ENCODE measurements at regions not wholly inside any gene's neighbourhood (a gene's known extent, or its start where the extent isn't known, plus 50 kb on each side); places are given as distances from the start of the nearest gene placed in this dataset.

- Histone ChIP-seq H3K18ac (ENCODE audit: low read length) (no peak overlapping the region), H2BK5ac (ENCODE audit: low read depth, low read length, poor library complexity) (no peak overlapping the region), H2BK120ac (ENCODE audit: insufficient read depth, low read length, poor library complexity) (no peak overlapping the region), H3K14ac (ENCODE audit: low read length) (no peak overlapping the region), H2BK12ac (ENCODE audit: low read length) (no peak overlapping the region), H4K8ac (ENCODE audit: low read depth, low read length) (no peak overlapping the region), H3K23ac (ENCODE audit: low read length) (no peak overlapping the region), H2AK5ac (ENCODE audit: low read length) (no peak overlapping the region), H4K12ac (ENCODE audit: low read depth, low read length) (no peak overlapping the region), H3K4ac (ENCODE audit: low read depth, low read length) (no peak overlapping the region), H3K79me1 (ENCODE audit: low read length) (no peaks in the 10 kb centered on the region), H3K9me3 (ENCODE audit: insufficient read depth, low read depth, low read length) (no peaks in the 10 kb centered on the region), H3K36me3 (ENCODE audit: control insufficient read depth in 1 of 2, insufficient read depth in 2 of 2, low read length in 2 of 2) (no peaks in the 10 kb centered on the region), H2AFZ (ENCODE audit: insufficient read depth, low read length, poor library complexity) (no peak overlapping the region), H3K4me2 (ENCODE audit: low read length) (no peak overlapping the region), H3K27me3 (ENCODE audit: insufficient read depth, low read length) (no peaks in the 10 kb centered on the region), H3K4me3 (ENCODE audit: low read depth, low read length) (no peak overlapping the region), H3K9ac (ENCODE audit: low read length) (no peak overlapping the region), H3K4me1 (ENCODE audit: control insufficient read depth in 1 of 2, insufficient read depth in 2 of 2, low read length in 2 of 2) (no peaks in the 10 kb centered on the region), H3K79me2 (ENCODE audit: control insufficient read depth, insufficient read depth, low read length, poor library complexity) (no peaks in the 10 kb centered on the region), H3K27ac (ENCODE audit: low read depth, low read length) (no peak overlapping the region), H4K91ac (ENCODE audit: low read depth, low read length) (no peak overlapping the region)
- no peak for DNase-seq
- WGBS (ENCODE audit: extremely low coverage, insufficient coverage, insufficient read length), result no CpG with 5 or more reads among the region's 2 CpGs
Measured at GRCh38 chr2:57160976-57161375, 885.6 kb upstream of the VRK2 start.

- no peaks in the 10 kb centered on the region for H3K79me2 ChIP-seq (ENCODE audit: control insufficient read depth, insufficient read depth, low read length, poor library complexity)
- H4K8ac ChIP-seq (ENCODE audit: low read depth, low read length), result no peak overlapping the region
- no CpG with 5 or more reads among the region's 1 CpG for WGBS (ENCODE audit: extremely low coverage, insufficient coverage, insufficient read length)
- no peak overlapping the region for H2AK5ac ChIP-seq (ENCODE audit: low read length)
- no peak overlapping the region for H2BK12ac ChIP-seq (ENCODE audit: low read length)
- H3K4me2 ChIP-seq (ENCODE audit: low read length), result no peak overlapping the region
- no peak overlapping the region for H3K4ac ChIP-seq (ENCODE audit: low read depth, low read length)
- H3K9ac ChIP-seq (ENCODE audit: low read length), result no peak overlapping the region
- no peak overlapping the region for H3K14ac ChIP-seq (ENCODE audit: low read length)
- H3K36me3 ChIP-seq (ENCODE audit: control insufficient read depth in 1 of 2, insufficient read depth in 2 of 2, low read length in 2 of 2), result no peaks in the 10 kb centered on the region
- H3K27ac ChIP-seq (ENCODE audit: low read depth, low read length), result no peak overlapping the region
- H3K79me1 ChIP-seq (ENCODE audit: low read length), result no peaks in the 10 kb centered on the region
- DNase-seq, result no peak
- no peak overlapping the region for H3K4me3 ChIP-seq (ENCODE audit: low read depth, low read length)
- no peaks in the 10 kb centered on the region for H3K4me1 ChIP-seq (ENCODE audit: control insufficient read depth in 1 of 2, insufficient read depth in 2 of 2, low read length in 2 of 2)
- no peak overlapping the region for H3K18ac ChIP-seq (ENCODE audit: low read length)
- no peaks in the 10 kb centered on the region for H3K9me3 ChIP-seq (ENCODE audit: insufficient read depth, low read depth, low read length)
- no peak overlapping the region for H4K91ac ChIP-seq (ENCODE audit: low read depth, low read length)
- H2BK5ac ChIP-seq (ENCODE audit: low read depth, low read length, poor library complexity), result no peak overlapping the region
- no peak overlapping the region for H3K23ac ChIP-seq (ENCODE audit: low read length)
- no peak overlapping the region for H4K12ac ChIP-seq (ENCODE audit: low read depth, low read length)
- H2AFZ ChIP-seq (ENCODE audit: insufficient read depth, low read length, poor library complexity), result no peak overlapping the region
- no peak overlapping the region for H2BK120ac ChIP-seq (ENCODE audit: insufficient read depth, low read length, poor library complexity)
- H3K27me3 ChIP-seq (ENCODE audit: insufficient read depth, low read length), result no peaks in the 10 kb centered on the region
Measured at GRCh38 chr2:57177176-57177575, 869.4 kb upstream of the VRK2 start.

GRCh38 chr2:57180042-57180567 lies 866.5 kb upstream of the VRK2 start:
- H3K36me3 ChIP-seq (ENCODE audit: control insufficient read depth in 1 of 2, insufficient read depth in 2 of 2, low read length in 2 of 2), result no peaks in the 10 kb centered on the region
- no peak overlapping the region for H3K14ac ChIP-seq (ENCODE audit: low read length)
- H3K9me3 ChIP-seq (ENCODE audit: insufficient read depth, low read depth, low read length), result no peaks in the 10 kb centered on the region
- no peak overlapping the region for H3K4me2 ChIP-seq (ENCODE audit: low read length)
- no peak overlapping the region for H3K9ac ChIP-seq (ENCODE audit: low read length)
- no peak overlapping the region for H2BK5ac ChIP-seq (ENCODE audit: low read depth, low read length, poor library complexity)
- no peak overlapping the region for H4K12ac ChIP-seq (ENCODE audit: low read depth, low read length)
- no peak for DNase-seq
- no peak overlapping the region for H3K4ac ChIP-seq (ENCODE audit: low read depth, low read length)
- H2BK12ac ChIP-seq (ENCODE audit: low read length), result no peak overlapping the region
- no peak overlapping the region for H3K4me3 ChIP-seq (ENCODE audit: low read depth, low read length)
- H4K91ac ChIP-seq (ENCODE audit: low read depth, low read length), result no peak overlapping the region
- no peaks in the 10 kb centered on the region for H3K79me1 ChIP-seq (ENCODE audit: low read length)
- H2BK120ac ChIP-seq (ENCODE audit: insufficient read depth, low read length, poor library complexity), result no peak overlapping the region
- H3K4me1 ChIP-seq (ENCODE audit: control insufficient read depth in 1 of 2, insufficient read depth in 2 of 2, low read length in 2 of 2), result no peaks in the 10 kb centered on the region
- H3K23ac ChIP-seq (ENCODE audit: low read length), result no peak overlapping the region
- H2AK5ac ChIP-seq (ENCODE audit: low read length), result no peak overlapping the region
- H2AFZ ChIP-seq (ENCODE audit: insufficient read depth, low read length, poor library complexity), result no peak overlapping the region
- no peaks in the 10 kb centered on the region for H3K27me3 ChIP-seq (ENCODE audit: insufficient read depth, low read length)
- no peaks in the 10 kb centered on the region for H3K79me2 ChIP-seq (ENCODE audit: control insufficient read depth, insufficient read depth, low read length, poor library complexity)
- H4K8ac ChIP-seq (ENCODE audit: low read depth, low read length), result no peak overlapping the region
- no peak overlapping the region for H3K18ac ChIP-seq (ENCODE audit: low read length)
- WGBS (ENCODE audit: extremely low coverage, insufficient coverage, insufficient read length), result no CpG with 5 or more reads among the region's 4 CpGs
- H3K27ac ChIP-seq (ENCODE audit: low read depth, low read length), result no peak overlapping the region

GRCh38 chr2:57180678-57181077 lies 865.9 kb upstream of the VRK2 start:
- Histone ChIP-seq H3K18ac (ENCODE audit: low read length) (no peak overlapping the region), H4K91ac (ENCODE audit: low read depth, low read length) (no peak overlapping the region), H3K9me3 (ENCODE audit: insufficient read depth, low read depth, low read length) (no peaks in the 10 kb centered on the region), H3K79me1 (ENCODE audit: low read length) (no peaks in the 10 kb centered on the region), H3K23ac (ENCODE audit: low read length) (no peak overlapping the region), H3K14ac (ENCODE audit: low read length) (no peak overlapping the region), H3K4me1 (ENCODE audit: control insufficient read depth in 1 of 2, insufficient read depth in 2 of 2, low read length in 2 of 2) (no peaks in the 10 kb centered on the region), H2AK5ac (ENCODE audit: low read length) (no peak overlapping the region), H3K4me3 (ENCODE audit: low read depth, low read length) (no peak overlapping the region), H3K27ac (ENCODE audit: low read depth, low read length) (no peak overlapping the region), H3K27me3 (ENCODE audit: insufficient read depth, low read length) (no peaks in the 10 kb centered on the region), H3K9ac (ENCODE audit: low read length) (no peak overlapping the region), H2BK12ac (ENCODE audit: low read length) (no peak overlapping the region), H2BK120ac (ENCODE audit: insufficient read depth, low read length, poor library complexity) (no peak overlapping the region), H3K36me3 (ENCODE audit: control insufficient read depth in 1 of 2, insufficient read depth in 2 of 2, low read length in 2 of 2) (no peaks in the 10 kb centered on the region), H3K4me2 (ENCODE audit: low read length) (no peak overlapping the region), H2AFZ (ENCODE audit: insufficient read depth, low read length, poor library complexity) (no peak overlapping the region), H3K4ac (ENCODE audit: low read depth, low read length) (no peak overlapping the region), H3K79me2 (ENCODE audit: control insufficient read depth, insufficient read depth, low read length, poor library complexity) (no peaks in the 10 kb centered on the region), H2BK5ac (ENCODE audit: low read depth, low read length, poor library complexity) (no peak overlapping the region), H4K8ac (ENCODE audit: low read depth, low read length) (no peak overlapping the region), H4K12ac (ENCODE audit: low read depth, low read length) (no peak overlapping the region)
- no peak for DNase-seq
